ENCODE measurements at regions not wholly inside any gene's neighbourhood (a gene's known extent, or its start where the extent isn't known, plus 50 kb on each side); places are given as distances from the start of the nearest gene placed in this dataset.

GRCh38 chr1:220997791-220998190 lies 118.5 kb downstream of the HLX start:
- no peak for TF ChIP-seq ELF1 (IDR thresholded peaks at IDR 0.05)
- no peak for TF ChIP-seq ZBTB33 (IDR thresholded peaks at IDR 0.05; ENCODE audit: borderline replicate concordance, low read depth)
- no peak for TF ChIP-seq NFIC (IDR thresholded peaks at IDR 0.05; ENCODE audit: borderline replicate concordance)
- no peak for TF ChIP-seq JUND (IDR thresholded peaks at IDR 0.05)
- TF ChIP-seq EP300 (IDR thresholded peaks at IDR 0.05; ENCODE audit: borderline replicate concordance in 1 of 2, low read depth in 1 of 2, low read length in 1 of 2): no peak
- no peak for TF ChIP-seq TEAD4 (IDR thresholded peaks at IDR 0.05; ENCODE audit: borderline replicate concordance, insufficient read depth)
- Histone ChIP-seq H3K9me2 (no peaks in the 10 kb centered on the region), H2AFZ (ENCODE audit: low read depth) (no peak overlapping the region), H3K27ac (ENCODE audit: low read depth in 2 of 2, low read length in 1 of 2) (no peak overlapping the region), H3K4me3 (ENCODE audit: low read depth in 2 of 2, low read length in 1 of 2) (no peak overlapping the region), H3F3A (replicated peaks; ENCODE audit: insufficient read depth) (no peaks in the 10 kb centered on the region), H3K79me2 (ENCODE audit: insufficient read depth) (no peaks in the 10 kb centered on the region), H4K20me1 (ENCODE audit: insufficient read depth) (no peaks in the 10 kb centered on the region), H3K4me2 (no peak overlapping the region), H3K9ac (no peak overlapping the region), H3K9me3 (no peaks in the 10 kb centered on the region), H3K4me1 (ENCODE audit: control insufficient read depth in 1 of 2, insufficient read depth in 2 of 2, low read depth in 1 of 2, low read length in 1 of 2) (no peaks in the 10 kb centered on the region; a peak in 1 of 4 replicates), H3K36me3 (replicated peaks in 1 of 2; ENCODE audit: control insufficient read depth in 1 of 2, insufficient read depth in 2 of 2, low read length in 1 of 2) (no peaks in the 10 kb centered on the region), H3K27me3 (ENCODE audit: insufficient read depth) (no peaks in the 10 kb centered on the region)
- CTCF ChIA-PET: no interaction called here
- POLR2A ChIA-PET: no interaction called here
- DNase-seq: no peak
- WGBS (ENCODE audit: low lambda C conversion rate): 89% methylated on average over 3 of the region's 3 CpGs

- POLR2A ChIA-PET: no interaction called here
- H2AFZ ChIP-seq (ENCODE audit: low read depth): no peak overlapping the region
- H3K79me2 ChIP-seq (ENCODE audit: insufficient read depth): no peaks in the 10 kb centered on the region
- no peak for DNase-seq
- no peaks in the 10 kb centered on the region for H3K4me1 ChIP-seq (ENCODE audit: control insufficient read depth in 1 of 2, insufficient read depth in 2 of 2, low read depth in 1 of 2, low read length in 1 of 2)
- CTCF ChIA-PET: no interaction called here
- no peak overlapping the region for H3K9ac ChIP-seq
- no peaks in the 10 kb centered on the region for H3F3A ChIP-seq (replicated peaks; ENCODE audit: insufficient read depth)
- H3K27ac ChIP-seq (ENCODE audit: low read depth in 2 of 2, low read length in 1 of 2): no peak overlapping the region
- no peaks in the 10 kb centered on the region for H3K9me3 ChIP-seq
- WGBS (ENCODE audit: low lambda C conversion rate): 55% methylated on average over 5 of the region's 6 CpGs
- no peak overlapping the region for H3K4me3 ChIP-seq (ENCODE audit: low read depth in 2 of 2, low read length in 1 of 2)
- no peaks in the 10 kb centered on the region for H4K20me1 ChIP-seq (ENCODE audit: insufficient read depth)
- no peaks in the 10 kb centered on the region for H3K27me3 ChIP-seq (ENCODE audit: insufficient read depth)
- H3K4me2 ChIP-seq: no peak overlapping the region
- H3K9me2 ChIP-seq: no peaks in the 10 kb centered on the region
- H3K36me3 ChIP-seq (replicated peaks in 1 of 2; ENCODE audit: control insufficient read depth in 1 of 2, insufficient read depth in 2 of 2, low read length in 1 of 2): no peaks in the 10 kb centered on the region
- TF ChIP-seq RXRA (IDR thresholded peaks at IDR 0.05; ENCODE audit: borderline replicate concordance, low read depth) (no peak), TEAD4 (IDR thresholded peaks at IDR 0.05; ENCODE audit: borderline replicate concordance, insufficient read depth) (no peak), FOSL2 (IDR thresholded peaks at IDR 0.05; ENCODE audit: borderline replicate concordance, low read depth) (no peak), USF2 (IDR thresholded peaks at IDR 0.05; ENCODE audit: borderline replicate concordance, low read depth, low read length) (no peak), JUND (IDR thresholded peaks at IDR 0.05) (no peak)
These were observed 120.9 kb downstream of the HLX start for GRCh38 chr1:220999872-221000863.
